Central memory CD8-positive, alpha-beta T cell (primary cell): ENCODE measurements at regions not wholly inside any gene's neighbourhood (a gene's known extent, or its start where the extent isn't known, plus 50 kb on each side); places are given as distances from the start of the nearest gene placed in this dataset.
"Not testable (repeated sequence)": the region's sequence is repeated elsewhere in the genome, so short reads cannot be mapped to it uniquely, and the experiment has no call there.

Experiments
- ATAC-seq: fragments of 150-1000 bp; cut with Tn5 transposase; replicated peaks from 2 replicates; pipeline ENCODE4 v1.10.0; 2022; ENCODE audit warnings: mild to moderate bottlenecking, moderate FRiP score, moderate number of reproducible peaks; ENCODE audit not compliant: poor library complexity, severe bottlenecking; ENCODE audit errors: extremely low read depth
- DNase-seq, 2 donors: peaks; one replicate each; pipeline ENCODE4 v3.0.0; 2021; ENCODE audit warnings: low spot score in 2 of 2
- H3K27ac Mint-ChIP-seq: one replicate; pipeline ENCODE4 v1.8.0; 2022; ENCODE audit warnings: low read depth, mild to moderate bottlenecking, moderate library complexity, mixed read lengths
- H3K27me3 Mint-ChIP-seq: one replicate; pipeline ENCODE4 v1.8.0; 2022; ENCODE audit warnings: mixed read lengths
- H3K36me3 Mint-ChIP-seq: one replicate; pipeline ENCODE4 v1.8.0; 2022; ENCODE audit warnings: mild to moderate bottlenecking, moderate library complexity, mixed read lengths; ENCODE audit not compliant: insufficient read depth
- H3K4me1 Mint-ChIP-seq: one replicate; pipeline ENCODE4 v1.8.0; 2022; ENCODE audit warnings: mixed read lengths
- H3K4me3 Mint-ChIP-seq: one replicate; pipeline ENCODE4 v1.8.0; 2022; ENCODE audit warnings: mild to moderate bottlenecking, moderate library complexity, mixed read lengths
- H3K9me3 Mint-ChIP-seq: one replicate; pipeline ENCODE4 v1.8.0; 2022; ENCODE audit warnings: mixed read lengths

- no peak for ATAC-seq
- Mint-ChIP-seq H3K4me3 (no peak overlapping the region), H3K36me3 (peaks cover 2% of the 10 kb centered on the region), H3K27me3 (no peaks in the 10 kb centered on the region), H3K4me1 (no peaks in the 10 kb centered on the region), H3K9me3 (peaks cover 12% of the 10 kb centered on the region), H3K27ac (no peak overlapping the region)
- no peak for DNase-seq
Measured at GRCh38 chr9:11663913-11664312, 1029.3 kb upstream of the TYRP1 start.

- no peaks in the 10 kb centered on the region for H3K36me3 Mint-ChIP-seq
- no peaks in the 10 kb centered on the region for H3K4me1 Mint-ChIP-seq
- H3K27ac Mint-ChIP-seq = no peak overlapping the region
- H3K4me3 Mint-ChIP-seq = no peak overlapping the region
- DNase-seq = no peak
- H3K9me3 Mint-ChIP-seq = peaks cover 13% of the 10 kb centered on the region
- H3K27me3 Mint-ChIP-seq = no peaks in the 10 kb centered on the region
- no peak for ATAC-seq
Measured at GRCh38 chr9:11676821-11677220, 1016.4 kb upstream of the TYRP1 start.

GRCh38 chr9:11686733-11687132 lies 1006.5 kb upstream of the TYRP1 start:
- Mint-ChIP-seq H3K36me3 (no peaks in the 10 kb centered on the region), H3K27me3 (no peaks in the 10 kb centered on the region), H3K4me3 (no peak overlapping the region), H3K9me3 (peaks cover 23% of the 10 kb centered on the region), H3K4me1 (no peaks in the 10 kb centered on the region), H3K27ac (no peak overlapping the region)
- ATAC-seq (no peak), DNase-seq (no peak)

- no peak overlapping the region for H3K4me3 Mint-ChIP-seq
- H3K27ac Mint-ChIP-seq = no peak overlapping the region
- no peaks in the 10 kb centered on the region for H3K36me3 Mint-ChIP-seq
- H3K27me3 Mint-ChIP-seq = no peaks in the 10 kb centered on the region
- no peak for ATAC-seq
- H3K4me1 Mint-ChIP-seq = no peaks in the 10 kb centered on the region
- no peak for DNase-seq
- H3K9me3 Mint-ChIP-seq = peaks cover 20% of the 10 kb centered on the region
Measured at GRCh38 chr9:11697126-11697525, 996.1 kb upstream of the TYRP1 start.

GRCh38 chr9:11701706-11702105 lies 991.5 kb upstream of the TYRP1 start:
- Mint-ChIP-seq H3K27ac (no peak overlapping the region), H3K4me3 (no peak overlapping the region), H3K27me3 (no peaks in the 10 kb centered on the region), H3K36me3 (no peaks in the 10 kb centered on the region), H3K9me3 (peaks cover 18% of the 10 kb centered on the region), H3K4me1 (no peaks in the 10 kb centered on the region)
- ATAC-seq (no peak), DNase-seq (no peak)

GRCh38 chr9:11702548-11702947 lies 990.6 kb upstream of the TYRP1 start:
- no peaks in the 10 kb centered on the region for H3K36me3 Mint-ChIP-seq
- DNase-seq = no peak
- no peaks in the 10 kb centered on the region for H3K4me1 Mint-ChIP-seq
- H3K4me3 Mint-ChIP-seq = no peak overlapping the region
- no peaks in the 10 kb centered on the region for H3K27me3 Mint-ChIP-seq
- ATAC-seq = no peak
- no peak overlapping the region for H3K27ac Mint-ChIP-seq
- H3K9me3 Mint-ChIP-seq = peaks cover 11% of the 10 kb centered on the region

- H3K4me3 Mint-ChIP-seq, DNase-seq, H3K36me3 Mint-ChIP-seq: not testable (repeated sequence)
Measured at GRCh38 chr9:11704198-11704597, 989.0 kb upstream of the TYRP1 start.

GRCh38 chr9:11708899-11709298 lies 984.3 kb upstream of the TYRP1 start:
- DNase-seq (no peak), ATAC-seq (no peak)
- H3K9me3 Mint-ChIP-seq = no peaks in the 10 kb centered on the region
- H3K27ac Mint-ChIP-seq = no peak overlapping the region
- H3K27me3 Mint-ChIP-seq = no peaks in the 10 kb centered on the region
- H3K4me3 Mint-ChIP-seq = no peak overlapping the region
- no peaks in the 10 kb centered on the region for H3K36me3 Mint-ChIP-seq
- no peaks in the 10 kb centered on the region for H3K4me1 Mint-ChIP-seq

More at GRCh38 chr9:11704198-11704597, 989.0 kb upstream of the TYRP1 start:
- ATAC-seq, H3K27ac Mint-ChIP-seq, H3K27me3 Mint-ChIP-seq, H3K4me1 Mint-ChIP-seq: not testable (repeated sequence)
- H3K9me3 Mint-ChIP-seq = peaks cover 11% of the 10 kb centered on the region

- H3K27ac Mint-ChIP-seq = no peak overlapping the region
Measured at GRCh38 chr9:11709567-11709966, 983.6 kb upstream of the TYRP1 start.

GRCh38 chr9:11713077-11713476 lies 980.1 kb upstream of the TYRP1 start:
- no peak overlapping the region for H3K4me3 Mint-ChIP-seq
- DNase-seq (no peak), ATAC-seq (no peak)
- H3K27ac Mint-ChIP-seq = no peak overlapping the region
- no peaks in the 10 kb centered on the region for H3K4me1 Mint-ChIP-seq
- no peaks in the 10 kb centered on the region for H3K36me3 Mint-ChIP-seq
- H3K27me3 Mint-ChIP-seq = no peaks in the 10 kb centered on the region
- no peaks in the 10 kb centered on the region for H3K9me3 Mint-ChIP-seq

More at GRCh38 chr9:11709567-11709966, 983.6 kb upstream of the TYRP1 start:
- Mint-ChIP-seq H3K4me1 (no peaks in the 10 kb centered on the region), H3K27me3 (no peaks in the 10 kb centered on the region), H3K36me3 (no peaks in the 10 kb centered on the region), H3K4me3 (no peak overlapping the region), H3K9me3 (no peaks in the 10 kb centered on the region)
- no peak for ATAC-seq
- no peak for DNase-seq

GRCh38 chr9:11722957-11723356 lies 970.2 kb upstream of the TYRP1 start:
- Mint-ChIP-seq H3K4me3 (no peak overlapping the region), H3K27me3 (no peaks in the 10 kb centered on the region), H3K36me3 (no peaks in the 10 kb centered on the region), H3K9me3 (peaks cover 13% of the 10 kb centered on the region), H3K27ac (no peak overlapping the region), H3K4me1 (no peaks in the 10 kb centered on the region)
- no peak for ATAC-seq
- DNase-seq = no peak

GRCh38 chr9:11726659-11727058 lies 966.5 kb upstream of the TYRP1 start:
- Mint-ChIP-seq H3K36me3 (no peaks in the 10 kb centered on the region), H3K27ac (no peak overlapping the region), H3K4me3 (no peak overlapping the region), H3K4me1 (no peaks in the 10 kb centered on the region), H3K9me3 (peaks cover 14% of the 10 kb centered on the region), H3K27me3 (no peaks in the 10 kb centered on the region)
- ATAC-seq (no peak), DNase-seq (no peak)

- no peak for DNase-seq
- H3K9me3 Mint-ChIP-seq = peaks cover 15% of the 10 kb centered on the region
Measured at GRCh38 chr9:11735391-11735790, 957.8 kb upstream of the TYRP1 start.

GRCh38 chr9:11742471-11742870 lies 950.7 kb upstream of the TYRP1 start:
- no peak for ATAC-seq
- Mint-ChIP-seq H3K27me3 (no peaks in the 10 kb centered on the region), H3K9me3 (peaks cover 11% of the 10 kb centered on the region), H3K4me1 (no peaks in the 10 kb centered on the region), H3K36me3 (peaks cover 2% of the 10 kb centered on the region), H3K4me3 (no peak overlapping the region), H3K27ac (no peak overlapping the region)
- no peak for DNase-seq

More at GRCh38 chr9:11735391-11735790, 957.8 kb upstream of the TYRP1 start:
- no peaks in the 10 kb centered on the region for H3K27me3 Mint-ChIP-seq
- H3K27ac Mint-ChIP-seq = no peak overlapping the region
- H3K36me3 Mint-ChIP-seq = no peaks in the 10 kb centered on the region
- no peak overlapping the region for H3K4me3 Mint-ChIP-seq
- H3K4me1 Mint-ChIP-seq = no peaks in the 10 kb centered on the region
- ATAC-seq = no peak
